Ascending aorta (tissue), 2 donors: ENCODE measurements at regions not wholly inside any gene's neighbourhood (a gene's known extent, or its start where the extent isn't known, plus 50 kb on each side); places are given as distances from the start of the nearest gene placed in this dataset.

Experiments used
- DNase-seq, 2 donors: peaks; one replicate each; pipeline ENCODE4 v3.0.0-alpha.2; 2019; ENCODE audit warnings: low spot score in 2 of 2
- H3K27ac ChIP-seq, 2 donors: fragments of 200-600 bp; sonication (generic); one replicate each; pipeline ENCODE4 v1.5.1; 2016 to 2017; ENCODE audit warnings: mild to moderate bottlenecking in 1 of 2
- H3K27me3 ChIP-seq: fragments of 200-600 bp; sonication (generic); one replicate; pipeline ENCODE4 v1.5.1; 2017
- H3K36me3 ChIP-seq, 2 donors: fragments of 200-600 bp; sonication (generic); one replicate each; pipeline ENCODE4 v1.5.1; 2016
- H3K4me1 ChIP-seq, 2 donors: fragments of 200-600 bp; sonication (generic); one replicate each; pipeline ENCODE4 v1.5.1; 2016 to 2017; ENCODE audit warnings: mild to moderate bottlenecking in 1 of 2
- H3K4me3 ChIP-seq, 2 donors: fragments of 200-600 bp; sonication (generic); one replicate each; pipeline ENCODE4 v1.5.1; 2016 to 2017; ENCODE audit warnings: mild to moderate bottlenecking in 1 of 2
- H3K9me3 ChIP-seq, 2 donors: fragments of 200-600 bp; sonication (generic); one replicate each; pipeline ENCODE4 v1.5.1; 2016
- CTCF ChIP-seq, 3 experiments: fragments of 200-600 bp in 2 of 3; fragments of 450-650 bp in 1 of 3; sonication (generic) in 2 of 3; IDR thresholded peaks; one replicate each; pipeline ENCODE4 v1.5.1; 2016 to 2019; ENCODE audit warnings: antibody characterized with exemption in 3 of 3, mild to moderate bottlenecking in 1 of 3, moderate library complexity in 1 of 3
- intact Hi-C: fragments of 100-400 bp; cut with DNase I; formaldehyde crosslinking; loops from one replicate; pipeline ENCODE4 v1.15.1; 2023

GRCh38 chr13:80255946-80256345 is 85.0 kb downstream of the SPRY2 start:
- DNase-seq = no peak
- Histone ChIP-seq H3K27ac (no peak overlapping the region), H3K27me3 (no peaks in the 10 kb centered on the region), H3K4me1 (no peaks in the 10 kb centered on the region), H3K36me3 (no peaks in the 10 kb centered on the region), H3K9me3 (no peaks in the 10 kb centered on the region), H3K4me3 (no peak overlapping the region)
- intact Hi-C loops = no loop called here
- no peak for TF ChIP-seq CTCF (IDR thresholded peaks at IDR 0.05)

GRCh38 chr13:80251403-80251802 is 89.5 kb downstream of the SPRY2 start:
- TF ChIP-seq CTCF (IDR thresholded peaks at IDR 0.05) = no peak
- Histone ChIP-seq H3K9me3 (no peaks in the 10 kb centered on the region), H3K4me1 (no peaks in the 10 kb centered on the region), H3K27me3 (no peaks in the 10 kb centered on the region), H3K36me3 (no peaks in the 10 kb centered on the region), H3K27ac (no peak overlapping the region), H3K4me3 (no peak overlapping the region)
- no peak for DNase-seq
- intact Hi-C loops = no loop called here

GRCh38 chr13:80250213-80250810 is 90.6 kb downstream of the SPRY2 start:
- no peaks in the 10 kb centered on the region for H3K9me3 ChIP-seq
- no peaks in the 10 kb centered on the region for H3K27me3 ChIP-seq
- no peaks in the 10 kb centered on the region for H3K36me3 ChIP-seq
- H3K4me1 ChIP-seq = no peaks in the 10 kb centered on the region
- H3K27ac ChIP-seq = no peak overlapping the region
- DNase-seq = no peak
- no peak overlapping the region for H3K4me3 ChIP-seq
- intact Hi-C loops = no loop called here
- no peak for TF ChIP-seq CTCF (IDR thresholded peaks at IDR 0.05)

GRCh38 chr13:80249516-80250212 is 91.3 kb downstream of the SPRY2 start:
- no peaks in the 10 kb centered on the region for H3K27me3 ChIP-seq
- no peak for DNase-seq
- no peaks in the 10 kb centered on the region for H3K4me1 ChIP-seq
- H3K36me3 ChIP-seq = no peaks in the 10 kb centered on the region
- TF ChIP-seq CTCF (IDR thresholded peaks at IDR 0.05) = no peak
- no peak overlapping the region for H3K27ac ChIP-seq
- intact Hi-C loops = no loop called here
- no peaks in the 10 kb centered on the region for H3K9me3 ChIP-seq
- H3K4me3 ChIP-seq = no peak overlapping the region

GRCh38 chr13:80245162-80245733 is 95.7 kb downstream of the SPRY2 start:
- Histone ChIP-seq H3K9me3 (no peaks in the 10 kb centered on the region), H3K27me3 (no peaks in the 10 kb centered on the region), H3K27ac (no peak overlapping the region), H3K36me3 (no peaks in the 10 kb centered on the region), H3K4me1 (no peaks in the 10 kb centered on the region), H3K4me3 (no peak overlapping the region)
- intact Hi-C loops = no loop called here
- no peak for DNase-seq
- no peak for TF ChIP-seq CTCF (IDR thresholded peaks at IDR 0.05)
